Stimulated activated CD4-positive, alpha-beta T cell treated with anti-CD3 and anti-CD28 coated beads, Interleukin-4, amount 100 ng/mL, for 48 hours (primary cell): ENCODE measurements at regions not wholly inside any gene's neighbourhood (a gene's known extent, or its start where the extent isn't known, plus 50 kb on each side); places are given as distances from the start of the nearest gene placed in this dataset.

Experiments
- DNase-seq, 2 donors: peaks; one replicate each; pipeline ENCODE4 v3.0.0-alpha.2; 2020; ENCODE audit warnings: low read depth in 2 of 2

DNA sequence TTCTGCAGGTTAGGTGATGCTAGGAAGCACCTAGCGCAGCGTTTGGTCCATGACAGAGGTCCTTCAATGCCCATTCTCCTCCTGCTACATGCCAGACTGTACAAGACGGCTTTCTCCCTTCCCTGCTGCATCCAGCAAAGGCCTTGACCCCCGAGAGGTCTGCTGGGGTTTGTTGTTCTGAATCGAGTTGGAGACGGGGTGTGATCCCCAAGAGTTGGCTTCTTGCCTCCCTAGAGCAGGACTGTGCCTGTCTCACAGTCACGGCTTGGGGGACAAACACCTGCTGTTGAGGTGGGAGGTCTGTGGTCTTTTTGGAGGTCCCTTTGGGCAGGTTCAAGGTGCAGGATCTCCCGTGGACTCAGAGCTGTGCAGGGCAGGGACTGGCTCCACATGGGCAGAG, 352.3 kb upstream of the B3GAT1 start:
- no peak for DNase-seq

- DNase-seq, result no peak
These were observed 351.0 kb upstream of the B3GAT1 start for GRCh38 chr11:134763030-134763388.

- DNase-seq, result no peak
These were observed 350.4 kb upstream of the B3GAT1 start for GRCh38 chr11:134762248-134763029.

- no peak for DNase-seq
These were observed 349.8 kb upstream of the B3GAT1 start for GRCh38 chr11:134761926-134762247.

- DNase-seq, result no peak
These were observed 349.3 kb upstream of the B3GAT1 start for GRCh38 chr11:134761386-134761785.

DNA sequence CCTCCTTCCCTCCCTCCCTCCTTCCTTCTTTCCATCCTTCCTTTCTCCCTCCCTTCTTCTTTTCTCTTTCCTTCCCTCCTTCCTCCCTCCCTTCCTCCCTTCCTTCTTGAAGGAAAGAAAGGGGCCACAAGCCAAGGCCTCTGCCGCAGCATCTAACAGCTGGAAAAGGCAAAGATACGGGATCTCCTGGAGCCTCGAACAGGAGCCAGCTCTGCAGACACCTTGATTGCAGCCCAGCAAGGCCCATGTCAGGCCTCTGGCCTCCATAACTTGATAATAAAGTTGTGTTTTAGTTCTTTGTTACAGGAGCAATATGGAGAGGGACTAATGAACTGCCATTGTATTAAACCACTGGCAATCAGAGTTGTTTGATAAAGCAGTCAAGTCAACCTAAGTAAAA, 348.9 kb upstream of the B3GAT1 start:
- DNase-seq, result no peak

DNA sequence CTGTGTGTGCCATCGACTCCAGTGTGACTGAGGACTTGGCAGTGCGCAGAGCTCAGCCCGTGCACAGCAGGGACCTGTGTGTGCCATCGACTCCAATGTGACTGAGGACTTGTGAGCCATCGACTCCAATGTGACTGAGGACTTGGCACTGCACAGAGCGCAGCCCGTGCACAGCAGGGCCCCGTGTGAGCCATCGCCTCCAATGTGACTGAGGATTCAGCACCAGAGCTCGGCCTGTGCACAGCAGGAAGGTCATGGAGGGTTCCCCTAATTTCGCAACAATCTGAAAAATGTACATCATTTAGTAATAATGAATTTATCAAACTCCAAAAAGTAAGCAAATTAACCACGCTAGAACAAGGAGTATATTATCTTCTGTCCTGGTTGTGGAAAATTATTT, 348.3 kb upstream of the B3GAT1 start:
- DNase-seq, result no peak

- DNase-seq, result no peak
These were observed 347.8 kb upstream of the B3GAT1 start for GRCh38 chr11:134759855-134760254.

GRCh38 chr11:134759274-134759673, 347.2 kb upstream of the B3GAT1 start:
- no peak for DNase-seq

DNA sequence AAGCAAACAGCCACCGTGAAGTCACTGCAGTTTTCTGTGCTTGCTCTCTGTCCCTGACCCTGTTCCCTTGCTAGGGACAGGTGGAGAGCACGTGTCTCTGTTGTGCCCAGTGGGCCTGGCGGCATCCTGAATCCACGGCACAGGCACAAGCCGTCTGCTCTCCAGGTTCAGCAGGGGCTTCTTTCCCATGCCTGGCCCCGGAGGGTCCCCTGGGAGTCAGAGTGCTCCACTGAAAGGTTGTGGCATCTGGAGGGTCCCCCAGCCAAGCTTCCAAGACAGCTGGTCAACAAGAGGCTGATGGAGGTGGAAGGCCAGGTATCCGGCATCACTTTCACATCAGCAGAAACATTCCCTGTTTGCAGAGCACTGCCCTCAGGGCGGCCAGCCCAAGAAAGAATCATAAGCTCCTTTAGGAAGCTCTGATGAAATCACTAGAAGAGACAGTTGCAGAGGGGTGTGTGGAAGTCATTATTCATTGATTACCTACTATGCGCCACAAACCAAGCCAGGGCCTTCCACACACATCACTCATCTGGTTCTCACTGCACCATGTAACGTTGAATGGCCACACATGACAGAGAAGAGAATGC, 346.4 kb upstream of the B3GAT1 start:
- no peak for DNase-seq

- no peak for DNase-seq
These were observed 345.6 kb upstream of the B3GAT1 start for GRCh38 chr11:134757633-134758032.

- DNase-seq, result no peak
These were observed 344.9 kb upstream of the B3GAT1 start for GRCh38 chr11:134756811-134757540.

- DNase-seq, result no peak
These were observed 343.5 kb upstream of the B3GAT1 start for GRCh38 chr11:134755535-134755934.

GRCh38 chr11:134754521-134755198, 342.6 kb upstream of the B3GAT1 start:
- DNase-seq, result no peak

- no peak for DNase-seq
These were observed 341.9 kb upstream of the B3GAT1 start for GRCh38 chr11:134753771-134754520.

- DNase-seq, result no peak
These were observed 341.1 kb upstream of the B3GAT1 start for GRCh38 chr11:134752964-134753770.

DNA sequence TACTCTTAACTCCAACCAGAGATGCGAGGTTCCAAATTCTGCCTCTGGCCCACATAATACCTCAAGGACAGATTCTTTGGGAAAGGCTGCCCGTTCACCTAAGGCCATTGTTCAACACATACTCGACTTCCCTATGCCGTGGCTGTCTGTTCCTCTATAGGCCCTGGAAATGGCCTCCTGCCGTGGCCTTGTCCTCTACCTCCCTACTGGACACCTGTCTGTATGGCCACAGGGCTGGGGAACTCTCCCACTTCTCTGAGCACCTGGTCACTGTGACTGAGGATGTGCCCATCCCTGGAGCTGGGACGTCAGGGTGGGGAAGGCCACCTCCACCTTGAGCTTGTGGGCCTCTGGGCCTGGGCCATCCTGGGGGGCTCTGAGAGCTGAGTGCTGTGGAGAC, 340.5 kb upstream of the B3GAT1 start:
- no peak for DNase-seq

DNA sequence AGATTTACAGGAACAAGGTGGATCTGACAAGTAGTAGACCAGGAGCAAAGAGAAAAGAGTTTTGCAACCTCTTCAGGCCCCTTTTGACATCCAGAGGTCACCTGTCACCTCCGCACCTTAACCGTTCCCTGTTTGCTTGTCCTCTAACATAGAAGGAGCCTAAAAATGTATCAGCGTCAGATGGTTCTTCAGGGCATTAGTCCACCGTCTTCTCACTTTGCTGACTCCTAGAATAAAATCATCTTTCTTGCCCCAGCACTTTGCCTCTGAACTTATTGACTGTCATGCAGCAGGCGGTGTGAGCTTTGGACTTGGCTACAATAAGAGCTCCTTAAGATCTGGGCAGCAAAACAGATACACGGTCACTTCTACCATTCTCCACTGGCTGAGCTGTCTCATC, 339.7 kb upstream of the B3GAT1 start:
- DNase-seq, result no peak

DNA sequence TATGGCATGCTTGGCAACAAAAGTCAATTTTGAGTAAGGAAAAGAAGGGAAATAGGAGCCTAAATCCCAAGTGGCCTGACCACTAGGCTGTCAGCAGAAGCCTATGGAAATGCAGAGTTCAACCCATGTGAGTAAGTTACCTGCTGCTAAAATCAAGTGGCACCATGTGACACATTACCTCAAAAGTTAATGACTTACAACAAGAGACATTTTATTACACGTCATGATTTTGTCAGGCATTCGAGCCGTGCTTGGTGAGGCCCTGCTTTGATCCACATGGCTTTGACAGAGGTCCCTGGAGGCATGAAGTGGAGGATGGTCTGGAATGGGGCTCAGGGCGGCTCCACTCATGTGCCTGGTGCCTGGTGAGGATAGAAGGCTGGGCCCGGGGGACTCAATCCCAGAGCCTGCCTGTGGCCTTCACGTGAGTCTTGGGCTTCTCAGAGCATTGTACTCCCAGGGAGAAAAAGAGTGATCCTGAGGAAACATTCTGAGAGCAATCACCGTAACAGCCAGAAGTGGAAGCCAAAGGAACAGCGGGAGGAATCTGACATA, 339.1 kb upstream of the B3GAT1 start:
- no peak for DNase-seq

- no peak for DNase-seq
These were observed 338.6 kb upstream of the B3GAT1 start for GRCh38 chr11:134750619-134751018.
